ENCODE measurements at regions not wholly inside any gene's neighbourhood (a gene's known extent, or its start where the extent isn't known, plus 50 kb on each side); places are given as distances from the start of the nearest gene placed in this dataset.

- POLR2A ChIA-PET, result no interaction called here
- no peak for TF ChIP-seq CTCF (IDR thresholded peaks at IDR 0.05; ENCODE audit: insufficient read depth in 1 of 2, low read depth in 1 of 2, low read length in 1 of 2, severe bottlenecking in 1 of 2, unreplicated experiment in 1 of 2)
- Histone ChIP-seq H3K9me3 (no peaks in the 10 kb centered on the region), H3K36me3 (ENCODE audit: control insufficient read depth, insufficient read depth, low read length) (no peaks in the 10 kb centered on the region; the same call in 1 of the 2 replicates), H3K4me1 (no peaks in the 10 kb centered on the region; the same call in 1 of the 2 replicates), H3K27me3 (replicated peaks; ENCODE audit: control insufficient read depth, insufficient read depth, low read length) (no peaks in the 10 kb centered on the region), H3K4me3 (ENCODE audit: low read depth, low read length) (no peak overlapping the region)
- Mint-ChIP-seq H3K9me3 (ENCODE audit: unreplicated experiment) (no peaks in the 10 kb centered on the region), H3K4me3 (ENCODE audit: unreplicated experiment) (no peak overlapping the region), H3K4me1 (ENCODE audit: low read depth, unreplicated experiment) (peaks cover 16% of the 10 kb centered on the region), H3K27me3 (ENCODE audit: insufficient read depth, unreplicated experiment) (no peaks in the 10 kb centered on the region), H3K27ac (ENCODE audit: unreplicated experiment) (no peak overlapping the region), H3K36me3 (ENCODE audit: insufficient read depth, unreplicated experiment) (peaks cover 6% of the 10 kb centered on the region)
- intact Hi-C loops (cut with micrococcal nuclease; ENCODE audit: unreplicated experiment), result no loop called here
- DNase-seq, result no peak
- no TSS peak for BruUV-seq (replicated peaks)
- CTCF ChIA-PET, result no interaction called here
These were observed 2181.4 kb upstream of the PIK3C3 start for GRCh38 chr18:39773646-39774045.

DNA sequence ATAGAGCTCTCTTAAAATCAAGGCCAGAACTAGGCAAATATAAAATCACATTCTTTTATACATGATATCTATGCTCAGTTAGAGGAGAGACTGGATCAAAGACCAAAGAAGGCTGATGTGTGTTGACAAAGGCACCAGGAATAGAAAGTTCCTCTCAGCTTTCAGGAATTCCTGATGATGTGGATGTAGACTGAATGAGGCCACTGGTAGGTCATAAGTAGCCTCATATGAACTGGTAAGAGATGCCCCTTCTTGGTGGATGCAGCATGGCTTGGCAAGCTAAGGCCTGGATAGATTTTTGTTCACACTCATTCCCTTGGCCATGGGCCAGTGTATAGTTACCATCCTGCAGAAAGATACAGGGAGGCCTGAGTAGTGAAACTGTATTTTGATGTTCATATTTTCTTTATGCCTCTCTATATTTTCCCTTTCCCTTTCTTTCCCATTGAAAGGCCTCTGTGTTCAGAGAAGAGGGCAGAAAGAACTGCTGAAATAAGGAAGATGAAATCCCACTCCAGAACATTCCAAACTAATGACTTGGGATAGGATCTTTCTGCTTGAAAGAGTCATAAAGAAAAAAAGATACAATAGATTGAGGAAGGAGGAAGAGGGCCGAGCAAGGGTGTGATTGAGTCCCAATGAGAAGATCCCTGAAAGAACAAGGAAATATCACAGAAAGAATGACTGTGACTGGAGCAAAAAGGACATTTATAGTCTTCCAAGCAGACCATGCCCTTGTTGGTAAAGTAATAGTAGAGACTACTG lies 2182.7 kb upstream of the PIK3C3 start:
- no TSS peak for BruUV-seq (replicated peaks)
- Histone ChIP-seq H3K4me1 (no peaks in the 10 kb centered on the region; the same call in 1 of the 2 replicates), H3K27me3 (replicated peaks; ENCODE audit: control insufficient read depth, insufficient read depth, low read length) (no peaks in the 10 kb centered on the region), H3K4me3 (ENCODE audit: low read depth, low read length) (no peak overlapping the region), H3K36me3 (ENCODE audit: control insufficient read depth, insufficient read depth, low read length) (no peaks in the 10 kb centered on the region; the same call in 1 of the 2 replicates), H3K9me3 (no peaks in the 10 kb centered on the region)
- Mint-ChIP-seq H3K36me3 (ENCODE audit: insufficient read depth, unreplicated experiment) (peaks cover 6% of the 10 kb centered on the region), H3K4me3 (ENCODE audit: unreplicated experiment) (no peak overlapping the region), H3K27me3 (ENCODE audit: insufficient read depth, unreplicated experiment) (no peaks in the 10 kb centered on the region), H3K4me1 (ENCODE audit: low read depth, unreplicated experiment) (peaks cover 16% of the 10 kb centered on the region), H3K27ac (ENCODE audit: unreplicated experiment) (no peak overlapping the region), H3K9me3 (ENCODE audit: unreplicated experiment) (no peaks in the 10 kb centered on the region)
- DNase-seq, result no peak
- TF ChIP-seq CTCF (IDR thresholded peaks at IDR 0.05; ENCODE audit: insufficient read depth in 1 of 2, low read depth in 1 of 2, low read length in 1 of 2, severe bottlenecking in 1 of 2, unreplicated experiment in 1 of 2), result no peak
- ChIA-PET CTCF (no interaction called here), POLR2A (no interaction called here)
- intact Hi-C loops (cut with micrococcal nuclease; ENCODE audit: unreplicated experiment), result no loop called here

DNA sequence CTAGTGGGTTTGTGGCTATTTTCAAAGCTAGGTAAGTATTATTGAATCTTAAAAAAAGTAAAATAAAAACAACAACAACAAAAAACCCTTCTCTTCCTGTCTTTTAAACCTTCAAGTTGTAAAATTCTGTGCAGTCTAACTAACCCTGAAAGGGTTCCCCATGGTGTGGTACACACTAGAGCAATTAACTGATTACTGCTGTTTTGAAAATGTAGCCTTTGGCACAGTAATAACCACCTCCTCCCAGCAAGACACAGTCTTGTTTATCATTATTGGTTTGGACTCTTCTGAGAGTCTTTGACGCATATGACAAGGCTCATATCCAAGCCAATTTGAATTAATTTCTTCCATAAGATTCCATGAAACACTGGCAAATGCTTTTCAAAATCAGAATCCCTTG lies 2184.6 kb upstream of the PIK3C3 start:
- Mint-ChIP-seq H3K36me3 (ENCODE audit: insufficient read depth, unreplicated experiment) (peaks cover 6% of the 10 kb centered on the region), H3K27ac (ENCODE audit: unreplicated experiment) (no peak overlapping the region), H3K27me3 (ENCODE audit: insufficient read depth, unreplicated experiment) (no peaks in the 10 kb centered on the region), H3K4me3 (ENCODE audit: unreplicated experiment) (no peak overlapping the region), H3K9me3 (ENCODE audit: unreplicated experiment) (no peaks in the 10 kb centered on the region), H3K4me1 (ENCODE audit: low read depth, unreplicated experiment) (peaks cover 16% of the 10 kb centered on the region)
- no TSS peak for BruUV-seq (replicated peaks)
- H3K36me3 ChIP-seq (ENCODE audit: control insufficient read depth, insufficient read depth, low read length), result no peaks in the 10 kb centered on the region
- ChIA-PET CTCF (no interaction called here), POLR2A (no interaction called here)
- no peaks in the 10 kb centered on the region for H3K9me3 ChIP-seq
- no peak overlapping the region for H3K4me3 ChIP-seq (ENCODE audit: low read depth, low read length)
- H3K4me1 ChIP-seq, result no peaks in the 10 kb centered on the region; the same call in 1 of the 2 replicates
- intact Hi-C loops (cut with micrococcal nuclease; ENCODE audit: unreplicated experiment), result no loop called here
- DNase-seq, result no peak
- no peak for TF ChIP-seq CTCF (IDR thresholded peaks at IDR 0.05; ENCODE audit: insufficient read depth in 1 of 2, low read depth in 1 of 2, low read length in 1 of 2, severe bottlenecking in 1 of 2, unreplicated experiment in 1 of 2)
- H3K27me3 ChIP-seq (replicated peaks; ENCODE audit: control insufficient read depth, insufficient read depth, low read length), result no peaks in the 10 kb centered on the region

Measured in Caco-2 (cell line).